ENCODE measurements at regions not wholly inside any gene's neighbourhood (a gene's known extent, or its start where the extent isn't known, plus 50 kb on each side); places are given as distances from the start of the nearest gene placed in this dataset.

- DNase-seq (ENCODE audit: low read depth in 1 of 2, low spot score in 1 of 2): no peak
- no peak overlapping the region for H3K4me2 ChIP-seq
- TF ChIP-seq CHD4 (IDR thresholded peaks at IDR 0.05; ENCODE audit: borderline replicate concordance) (no peak), SMC3 (IDR thresholded peaks at IDR 0.05) (no peak), JUNB (IDR thresholded peaks at IDR 0.05) (no peak), ELK1 (IDR thresholded peaks at IDR 0.05; ENCODE audit: low read depth, low read length) (no peak), HOXB5 (CRISPR knock-in tag; IDR thresholded peaks at IDR 0.05) (no peak), TFCP2L1 (CRISPR knock-in tag; IDR thresholded peaks at IDR 0.05) (no peak), MAFK (IDR thresholded peaks at IDR 0.05; ENCODE audit: partially characterized antibody) (no peak), MYC (IDR thresholded peaks at IDR 0.05; ENCODE audit: borderline replicate concordance, low read length) (no peak), CHD2 (IDR thresholded peaks at IDR 0.05; ENCODE audit: low read length, partially characterized antibody) (no peak), HOXA7 (CRISPR knock-in tag; IDR thresholded peaks at IDR 0.05) (no peak), FOSB (CRISPR knock-in tag; IDR thresholded peaks at IDR 0.05) (no peak), HOXB13 (CRISPR knock-in tag; IDR thresholded peaks at IDR 0.05; ENCODE audit: low read depth) (no peak), NFE2L2 (conservative IDR thresholded peaks at IDR 0.05; ENCODE audit: low read length) (no peak)
- TF ChIP-seq, protein P1, sequence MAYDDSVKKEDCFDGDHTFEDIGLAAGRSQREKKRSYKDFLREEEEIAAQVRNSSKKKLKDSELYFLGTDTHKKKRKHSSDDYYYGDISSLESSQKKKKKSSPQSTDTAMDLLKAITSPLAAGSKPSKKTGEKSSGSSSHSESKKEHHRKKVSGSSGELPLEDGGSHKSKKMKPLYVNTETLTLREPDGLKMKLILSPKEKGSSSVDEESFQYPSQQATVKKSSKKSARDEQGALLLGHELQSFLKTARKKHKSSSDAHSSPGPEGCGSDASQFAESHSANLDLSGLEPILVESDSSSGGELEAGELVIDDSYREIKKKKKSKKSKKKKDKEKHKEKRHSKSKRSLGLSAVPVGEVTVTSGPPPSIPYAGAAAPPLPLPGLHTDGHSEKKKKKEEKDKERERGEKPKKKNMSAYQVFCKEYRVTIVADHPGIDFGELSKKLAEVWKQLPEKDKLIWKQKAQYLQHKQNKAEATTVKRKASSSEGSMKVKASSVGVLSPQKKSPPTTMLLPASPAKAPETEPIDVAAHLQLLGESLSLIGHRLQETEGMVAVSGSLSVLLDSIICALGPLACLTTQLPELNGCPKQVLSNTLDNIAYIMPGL (CRISPR knock-in tag; IDR thresholded peaks at IDR 0.05; ENCODE audit: borderline replicate concordance): no peak
- no peak for FAIRE-seq
- WGBS (ENCODE audit: missing lambda C conversion rate): 80% methylated on average over 10 of the region's 10 CpGs
- CTCF ChIA-PET: no interaction called here
- ATAC-seq: no peak
- H3K4me3 ChIP-seq: no peak overlapping the region
- POLR2A ChIA-PET: no interaction called here
- 0 out of 3 replicates have a peak, but pooled peaks cover 4% of the 10 kb centered on the region for H3K4me1 ChIP-seq
- no peak overlapping the region for H3K27ac ChIP-seq
- H3K9me3 ChIP-seq: no peaks in the 10 kb centered on the region
Observed at GRCh38 chr2:58494071-58494501, 253.0 kb upstream of the FANCL start.

- ChIA-PET POLR2A (no interaction called here), CTCF (no interaction called here)
- Histone ChIP-seq H3K4me3 (no peak overlapping the region), H3K4me1 (no peaks in the 10 kb centered on the region), H3K9me3 (no peaks in the 10 kb centered on the region), H3K4me2 (no peak overlapping the region), H3K27ac (no peak overlapping the region)
- WGBS (ENCODE audit: missing lambda C conversion rate): 49% methylated on average over 4 of the region's 4 CpGs
- FAIRE-seq (no peak), ATAC-seq (no peak), DNase-seq (ENCODE audit: low read depth in 1 of 2, low spot score in 1 of 2) (no peak)
- TF ChIP-seq MAFK (IDR thresholded peaks at IDR 0.05; ENCODE audit: partially characterized antibody) (no peak), POLR2A (IDR thresholded peaks at IDR 0.05; ENCODE audit: low read length) (no peak), ZFP36 (IDR thresholded peaks at IDR 0.05; ENCODE audit: borderline replicate concordance, partially characterized antibody) (no peak), FOSB (CRISPR knock-in tag; IDR thresholded peaks at IDR 0.05) (no peak), RARB (CRISPR knock-in tag; IDR thresholded peaks at IDR 0.05) (no peak), GATA3 (IDR thresholded peaks at IDR 0.05; ENCODE audit: borderline replicate concordance) (no peak), ZC3H11A (IDR thresholded peaks at IDR 0.05) (no peak), HEYL (CRISPR knock-in tag; IDR thresholded peaks at IDR 0.05) (no peak), MYC (IDR thresholded peaks at IDR 0.05; ENCODE audit: borderline replicate concordance, low read length) (no peak), RCOR1 (IDR thresholded peaks at IDR 0.05; ENCODE audit: low read depth, low read length) (no peak), HDAC2 (IDR thresholded peaks at IDR 0.05) (no peak), NPAS2 (CRISPR knock-in tag; IDR thresholded peaks at IDR 0.05; ENCODE audit: borderline replicate concordance) (no peak), POLR2AphosphoS2 (conservative IDR thresholded peaks at IDR 0.05; ENCODE audit: low read length) (no peak), ZNF302 (CRISPR knock-in tag; IDR thresholded peaks at IDR 0.05) (no peak)
- TF ChIP-seq, protein P1 (CRISPR knock-in tag; IDR thresholded peaks at IDR 0.05; ENCODE audit: borderline replicate concordance): no peak
Observed at GRCh38 chr2:58484629-58485028, 243.5 kb upstream of the FANCL start.

Measured in A549 (cell line).